K562 (cell line): ENCODE measurements at regions not wholly inside any gene's neighbourhood (a gene's known extent, or its start where the extent isn't known, plus 50 kb on each side); places are given as distances from the start of the nearest gene placed in this dataset.

Experiments
- ATAC-seq: fragments of 200-7000 bp; cut with Tn5 transposase; 3 replicates; pipeline ENCODE4 v1.9.1; 2020; ENCODE audit warnings: moderate library complexity
- BruUV-seq: library from RNA; stranded (reverse); fragments of 400-500 nt; replicated peaks from 2 replicates; lab custom pipeline; 2021; lab: Mats Ljungman, UMichigan
- CTCF ChIA-PET: fragments of 300-600 bp; formaldehyde crosslinking; extraction: SDS; loops from one replicate; lab custom pipeline; 2021; ENCODE audit warnings: low intra/inter-chr PET ratio; lab: Yijun Ruan, JAX
- POLR2A ChIA-PET: fragments of 300-600, 350-650 bp; sonication (Branson Sonifier 250); formaldehyde crosslinking; extraction: SDS; loops from one replicate; lab custom pipeline; 2021; ENCODE audit warnings: antibody characterized with exemption, inconsistent platforms; lab: Yijun Ruan, JAX
- DNase-seq, 4 experiments: peaks; one replicate each; pipeline versions ENCODE4 v3.0.0 to v3.0.0-alpha.2; 2011 to 2018; ENCODE audit warnings: low spot score in 3 of 4, mixed read lengths in 3 of 4; ENCODE audit errors: extremely low read depth in 1 of 4
- FAIRE-seq: peaks from 2 replicates; lab custom pipeline; 2011; peaks lifted over from hg19 to GRCh38; lab: Jason Lieb, UNC
- H2AFZ ChIP-seq: 2 replicates; pipeline ENCODE4 v1.6.0; 2011; ENCODE audit warnings: low read depth, low read length, control low read depth, inconsistent platforms
- H3K27ac ChIP-seq: fragments of 200-600 bp; 3 replicates; pipeline ENCODE4 v1.8.0; 2011; ENCODE audit warnings: low read depth, mild to moderate bottlenecking, control low read depth, inconsistent platforms, low read length, moderate library complexity, mixed read lengths; ENCODE audit errors: extremely low read depth
- H3K27me3 ChIP-seq, 2 experiments: fragments of 300-600 bp in 1 of 2; 2 replicates in 1 of 2; 3 replicates in 1 of 2; pipeline versions ENCODE4 v1.6.0 to v1.8.0; 2011; ENCODE audit warnings: inconsistent platforms in 2 of 2, low read length in 2 of 2, mild to moderate bottlenecking in 1 of 2, mixed read lengths in 1 of 2, moderate library complexity in 1 of 2; ENCODE audit not compliant: control insufficient read depth in 2 of 2, insufficient read depth in 2 of 2
- H3K36me3 ChIP-seq: fragments of 300-600 bp; 3 replicates; pipeline ENCODE4 v1.8.0; 2011; ENCODE audit warnings: mild to moderate bottlenecking, low read length, inconsistent platforms; ENCODE audit not compliant: control insufficient read depth, insufficient read depth
- H3K4me1 ChIP-seq, 2 experiments: fragments of 200-600 bp in 1 of 2; replicated peaks in 1 of 2; 2 replicates in 1 of 2; 3 replicates in 1 of 2; pipeline versions ENCODE4 v1.5.1 to v1.8.0; 2011; ENCODE audit warnings: inconsistent platforms in 2 of 2, low read length in 2 of 2, mild to moderate bottlenecking in 1 of 2, mixed read lengths in 1 of 2, moderate library complexity in 1 of 2; ENCODE audit not compliant: control insufficient read depth in 2 of 2, insufficient read depth in 2 of 2
- H3K4me2 ChIP-seq: 2 replicates; pipeline ENCODE4 v1.6.1; 2011; ENCODE audit warnings: low read length, control low read depth, inconsistent platforms, mixed read lengths; ENCODE audit not compliant: insufficient read depth
- H3K4me3 ChIP-seq: fragments of 200-600 bp; sonication (generic), shearing (Covaris generic); 2 replicates; pipeline ENCODE4 v1.5.1; 2016; ENCODE audit warnings: control low read depth, inconsistent platforms
- H3K79me2 ChIP-seq: fragments of 200-600 bp; 3 replicates; pipeline ENCODE4 v1.8.0; 2011; ENCODE audit warnings: low read length, inconsistent platforms; ENCODE audit not compliant: control insufficient read depth, insufficient read depth
- H3K9ac ChIP-seq, 2 experiments: 2 replicates each; pipeline versions ENCODE4 v1.6.0 to v1.6.1; 2011; ENCODE audit warnings: low read depth in 2 of 2, low read length in 2 of 2, control low read depth in 1 of 2, inconsistent platforms in 1 of 2, mild to moderate bottlenecking in 1 of 2, mixed read lengths in 1 of 2; ENCODE audit not compliant: insufficient read depth in 1 of 2
- H3K9me1 ChIP-seq: one replicate; pipeline ENCODE4 v1.6.0; 2011; ENCODE audit warnings: inconsistent platforms, mild to moderate bottlenecking, low read length, moderate library complexity; ENCODE audit not compliant: control insufficient read depth, insufficient read depth
- H3K9me3 ChIP-seq: replicated peaks from 2 replicates; pipeline ENCODE4 v1.5.1; 2011; ENCODE audit warnings: low read depth, low read length, inconsistent platforms; ENCODE audit not compliant: control insufficient read depth, insufficient read depth
- H4K20me1 ChIP-seq: replicated peaks from 2 replicates; pipeline ENCODE4 v1.6.1; 2011; ENCODE audit warnings: low read length, inconsistent platforms, mixed read lengths; ENCODE audit not compliant: control insufficient read depth, insufficient read depth
- CREM ChIP-seq: IDR thresholded peaks from 2 replicates; pipeline ENCODE4 v1.6.1; 2014; ENCODE audit warnings: antibody characterized with exemption, low read depth
- HMG20A ChIP-seq: fragments of 450-650 bp; formaldehyde crosslinking; conservative IDR thresholded peaks from 2 replicates; pipeline ENCODE4 v1.4.0; 2020; ENCODE audit warnings: mild to moderate bottlenecking, mixed read lengths
- LARP7 ChIP-seq: fragments of 450-650 bp; IDR thresholded peaks from 2 replicates; pipeline ENCODE4 v1.6.1; 2016
- MTA3 ChIP-seq: fragments of 450-650 bp; formaldehyde crosslinking; IDR thresholded peaks from 2 replicates; pipeline ENCODE4 v1.6.1; 2017; ENCODE audit warnings: mild to moderate bottlenecking, borderline replicate concordance
- ZNF134 ChIP-seq: fragments of 250-450 bp; sonication (Bioruptor Pico); conservative IDR thresholded peaks from 2 replicates; pipeline ENCODE4 v1.4.0; 2020
- in situ Hi-C: fragments of 300-500 bp; cut with MboI; formaldehyde crosslinking; loops from 4 replicates; pipeline ENCODE4 v1.15.0; 2018; ENCODE audit warnings: inconsistent platforms, mixed read lengths
- intact Hi-C: fragments of 100-400 bp; cut with micrococcal nuclease; formaldehyde crosslinking; loops from 2 replicates; pipeline ENCODE4 v1.14.2; 2022
- TF ChIP-seq, protein P1 (sequence below): fragments of 450-650 bp; IDR thresholded peaks from 2 replicates; pipeline ENCODE4 v1.6.1; 2018; ENCODE audit warnings: mild to moderate bottlenecking, low read depth; ENCODE audit not compliant: partially characterized antibody
- TF ChIP-seq, protein P2 (sequence below): fragments of 250-450 bp; sonication (Bioruptor Pico); IDR thresholded peaks from 2 replicates; pipeline ENCODE4 v1.5.1; 2021; ENCODE audit warnings: mild to moderate bottlenecking

DNA sequence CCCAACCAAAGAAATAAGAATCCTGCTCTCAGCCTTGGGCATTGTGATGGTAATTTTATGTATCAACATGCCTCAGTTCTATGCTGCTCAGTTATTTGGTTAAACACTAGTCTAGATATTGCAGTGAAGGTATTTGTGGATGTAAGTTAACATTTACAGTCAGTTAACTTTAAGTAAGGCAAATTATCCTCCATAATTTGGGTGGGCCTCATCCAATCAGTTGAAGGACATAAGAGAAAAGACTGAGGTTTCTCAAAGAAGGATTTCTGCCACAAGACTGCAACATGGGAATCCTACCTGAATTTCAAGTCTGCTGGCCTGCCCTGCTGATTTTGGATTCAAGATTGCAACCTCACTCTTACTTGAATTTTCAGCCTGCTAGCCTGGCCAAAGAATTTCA is 975.5 kb upstream of the ACVR2A start:
- H4K20me1 ChIP-seq, result no peaks in the 10 kb centered on the region
- no peaks in the 10 kb centered on the region for H3K4me1 ChIP-seq
- in situ Hi-C loops, result no loop called here
- BruUV-seq, result no TSS peak
- no peak overlapping the region for H3K4me2 ChIP-seq
- no peaks in the 10 kb centered on the region for H3K79me2 ChIP-seq
- intact Hi-C loops, result no loop called here
- no peak for TF ChIP-seq HMG20A
- TF ChIP-seq LARP7, result no peak
- no peak for TF ChIP-seq MTA3
- TF ChIP-seq, protein P1, sequence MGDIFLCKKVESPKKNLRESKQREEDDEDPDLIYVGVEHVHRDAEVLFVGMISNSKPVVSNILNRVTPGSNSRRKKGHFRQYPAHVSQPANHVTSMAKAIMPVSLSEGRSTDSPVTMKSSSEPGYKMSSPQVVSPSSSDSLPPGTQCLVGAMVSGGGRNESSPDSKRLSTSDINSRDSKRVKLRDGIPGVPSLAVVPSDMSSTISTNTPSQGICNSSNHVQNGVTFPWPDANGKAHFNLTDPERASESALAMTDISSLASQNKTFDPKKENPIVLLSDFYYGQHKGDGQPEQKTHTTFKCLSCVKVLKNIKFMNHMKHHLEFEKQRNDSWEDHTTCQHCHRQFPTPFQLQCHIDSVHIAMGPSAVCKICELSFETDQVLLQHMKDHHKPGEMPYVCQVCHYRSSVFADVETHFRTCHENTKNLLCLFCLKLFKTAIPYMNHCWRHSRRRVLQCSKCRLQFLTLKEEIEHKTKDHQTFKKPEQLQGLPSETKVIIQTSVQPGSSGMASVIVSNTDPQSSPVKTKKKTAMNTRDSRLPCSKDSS, result no peak
- no peak for TF ChIP-seq CREM
- TF ChIP-seq ZNF134 (CRISPR knock-in tag), result peak; percentile 88
- TF ChIP-seq, protein P2, sequence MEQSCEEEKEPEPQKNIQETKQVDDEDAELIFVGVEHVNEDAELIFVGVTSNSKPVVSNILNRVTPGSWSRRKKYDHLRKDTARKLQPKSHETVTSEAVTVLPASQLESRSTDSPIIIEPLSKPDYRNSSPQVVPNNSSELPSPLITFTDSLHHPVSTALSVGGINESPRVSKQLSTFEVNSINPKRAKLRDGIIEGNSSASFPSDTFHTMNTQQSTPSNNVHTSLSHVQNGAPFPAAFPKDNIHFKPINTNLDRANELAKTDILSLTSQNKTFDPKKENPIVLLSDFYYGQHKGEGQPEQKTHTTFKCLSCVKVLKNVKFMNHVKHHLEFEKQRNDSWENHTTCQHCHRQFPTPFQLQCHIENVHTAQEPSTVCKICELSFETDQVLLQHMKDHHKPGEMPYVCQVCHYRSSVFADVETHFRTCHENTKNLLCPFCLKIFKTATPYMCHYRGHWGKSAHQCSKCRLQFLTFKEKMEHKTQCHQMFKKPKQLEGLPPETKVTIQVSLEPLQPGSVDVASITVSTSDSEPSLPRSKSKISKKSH, result no peak
- no peaks in the 10 kb centered on the region for H3K36me3 ChIP-seq
- ChIA-PET POLR2A (no interaction called here), CTCF (no interaction called here)
- no peaks in the 10 kb centered on the region for H3K9me1 ChIP-seq
- no peaks in the 10 kb centered on the region for H3K27me3 ChIP-seq
- no peak overlapping the region for H2AFZ ChIP-seq
- H3K9me3 ChIP-seq, result no peaks in the 10 kb centered on the region; the same call in 1 of the 2 replicates
- DNase-seq (no peak), FAIRE-seq (no peak), ATAC-seq (no peak)
- no peak overlapping the region for H3K27ac ChIP-seq
- H3K9ac ChIP-seq, result no peak overlapping the region
- H3K4me3 ChIP-seq, result no peak overlapping the region
